H9 (cell line): ENCODE measurements at regions not wholly inside any gene's neighbourhood (a gene's known extent, or its start where the extent isn't known, plus 50 kb on each side); places are given as distances from the start of the nearest gene placed in this dataset.

ENCODE experiments used
- DNase-seq: peaks from one replicate; pipeline ENCODE4 v3.0.0-alpha.2; 2017
- H2AFZ ChIP-seq: one replicate; pipeline ENCODE4 v1.6.1; 2013; ENCODE audit warnings: mild to moderate bottlenecking, low read length, control low read depth, moderate library complexity
- H2AK5ac ChIP-seq: 2 replicates; pipeline ENCODE4 v1.6.1; 2013; ENCODE audit warnings: low read length, control low read depth, mixed read lengths; ENCODE audit not compliant: insufficient read length
- H2BK120ac ChIP-seq: one replicate; pipeline ENCODE4 v1.6.1; 2013; ENCODE audit warnings: low read depth, mild to moderate bottlenecking, low read length, control low read depth, inconsistent platforms; ENCODE audit not compliant: poor library complexity, severe bottlenecking
- H2BK12ac ChIP-seq: 2 replicates; pipeline ENCODE4 v1.6.1; 2013; ENCODE audit warnings: low read length, control low read depth, mixed read lengths, low read depth; ENCODE audit not compliant: insufficient read length
- H2BK15ac ChIP-seq: 2 replicates; pipeline ENCODE4 v1.6.1; 2013; ENCODE audit warnings: low read depth, low read length, control low read depth
- H2BK20ac ChIP-seq: one replicate; pipeline ENCODE4 v1.6.1; 2013; ENCODE audit warnings: low read depth, mild to moderate bottlenecking, low read length, control low read depth, inconsistent platforms; ENCODE audit not compliant: poor library complexity, severe bottlenecking
- H2BK5ac ChIP-seq: 2 replicates; pipeline ENCODE4 v1.6.1; 2013; ENCODE audit warnings: low read length, control low read depth, mixed read lengths; ENCODE audit not compliant: insufficient read length
- H3K14ac ChIP-seq: 2 replicates; pipeline ENCODE4 v1.6.1; 2013; ENCODE audit warnings: low read length, control low read depth; ENCODE audit not compliant: insufficient read depth
- H3K18ac ChIP-seq: 2 replicates; pipeline ENCODE4 v1.6.1; 2013; ENCODE audit warnings: low read depth, mild to moderate bottlenecking, mixed read lengths, low read length, control low read depth; ENCODE audit not compliant: insufficient read length
- H3K23ac ChIP-seq: 2 replicates; pipeline ENCODE4 v1.6.1; 2013; ENCODE audit warnings: low read length, control low read depth, mixed read lengths, low read depth; ENCODE audit not compliant: insufficient read length
- H3K23me2 ChIP-seq: 2 replicates; pipeline ENCODE4 v1.6.1; 2013; ENCODE audit warnings: low read depth, mild to moderate bottlenecking, mixed read lengths, low read length, control low read depth; ENCODE audit not compliant: insufficient read length, poor library complexity, severe bottlenecking
- H3K27ac ChIP-seq: 2 replicates; pipeline ENCODE4 v1.5.1; 2013; ENCODE audit warnings: low read length, control low read depth, mixed read lengths, low read depth; ENCODE audit not compliant: insufficient read length
- H3K27me3 ChIP-seq: 2 replicates; pipeline ENCODE4 v1.6.1; 2013; ENCODE audit warnings: low read length, control low read depth, inconsistent platforms; ENCODE audit not compliant: insufficient read depth
- H3K4ac ChIP-seq: 2 replicates; pipeline ENCODE4 v1.6.1; 2013; ENCODE audit warnings: low read depth, mild to moderate bottlenecking, control low read depth, inconsistent platforms, low read length, moderate library complexity
- H3K4me1 ChIP-seq: 2 replicates; pipeline ENCODE4 v1.6.1; 2013; ENCODE audit warnings: low read length, control low read depth, inconsistent platforms; ENCODE audit not compliant: insufficient read depth
- H3K4me2 ChIP-seq: 2 replicates; pipeline ENCODE4 v1.6.1; 2013; ENCODE audit warnings: low read length, control low read depth, mixed read lengths; ENCODE audit not compliant: insufficient read length, insufficient read depth
- H3K56ac ChIP-seq: 2 replicates; pipeline ENCODE4 v1.6.1; 2013; ENCODE audit warnings: low read depth, mild to moderate bottlenecking, mixed read lengths, low read length, control low read depth; ENCODE audit not compliant: insufficient read length
- H3K79me1 ChIP-seq: 2 replicates; pipeline ENCODE4 v1.6.1; 2013; ENCODE audit warnings: low read depth, mild to moderate bottlenecking, moderate library complexity, low read length, control low read depth, inconsistent platforms; ENCODE audit not compliant: insufficient read depth, poor library complexity, severe bottlenecking
- H3K79me2 ChIP-seq: 2 replicates; pipeline ENCODE4 v1.6.1; 2013; ENCODE audit warnings: low read length, control low read depth, inconsistent platforms; ENCODE audit not compliant: insufficient read depth
- H3K9ac ChIP-seq: 2 replicates; pipeline ENCODE4 v1.6.1; 2013; ENCODE audit warnings: low read length, control low read depth, mixed read lengths; ENCODE audit not compliant: insufficient read length; ENCODE audit errors: extremely low read depth
- H3K9me3 ChIP-seq: one replicate; pipeline ENCODE4 v1.6.1; 2013; ENCODE audit warnings: low read depth, low read length, inconsistent platforms; ENCODE audit not compliant: control insufficient read depth
- H3T11ph ChIP-seq: one replicate; pipeline ENCODE4 v1.6.1; 2013; ENCODE audit warnings: mild to moderate bottlenecking, low read length, control low read depth, inconsistent platforms
- H4K20me1 ChIP-seq: one replicate; pipeline ENCODE4 v1.6.1; 2013; ENCODE audit not compliant: control insufficient read depth, insufficient read length, insufficient read depth
- H4K5ac ChIP-seq: 2 replicates; pipeline ENCODE4 v1.6.1; 2013; ENCODE audit warnings: low read depth, mild to moderate bottlenecking, mixed read lengths, low read length, control low read depth; ENCODE audit not compliant: insufficient read length
- H4K8ac ChIP-seq: replicated peaks from 2 replicates; pipeline ENCODE4 v1.6.1; 2013; ENCODE audit warnings: low read length, control low read depth, mixed read lengths, low read depth; ENCODE audit not compliant: insufficient read length
- H4K91ac ChIP-seq: 2 replicates; pipeline ENCODE4 v1.6.1; 2013; ENCODE audit warnings: low read depth, mild to moderate bottlenecking, moderate library complexity, mixed read lengths, low read length, control low read depth; ENCODE audit not compliant: insufficient read length
- H3K27ac Mint-ChIP-seq, 3 experiments: 2 replicates in 2 of 3; 3 replicates in 1 of 3; pipeline ENCODE4 v1.8.0; 2020 to 2021; ENCODE audit warnings: mixed read lengths in 3 of 3, mild to moderate bottlenecking in 1 of 3, moderate library complexity in 1 of 3
- H3K27me3 Mint-ChIP-seq: 2 replicates; pipeline ENCODE4 v1.8.0; 2021; ENCODE audit warnings: low read depth, mild to moderate bottlenecking, moderate library complexity, mixed read lengths
- H3K36me3 Mint-ChIP-seq, 3 experiments: 2 replicates in 2 of 3; 3 replicates in 1 of 3; pipeline ENCODE4 v1.8.0; 2020 to 2021; ENCODE audit warnings: low read depth in 3 of 3, mixed read lengths in 3 of 3; ENCODE audit not compliant: insufficient read depth in 1 of 3
- H3K4me1 Mint-ChIP-seq, 2 experiments: 2 replicates each; pipeline ENCODE4 v1.8.0; 2020; ENCODE audit warnings: mixed read lengths in 2 of 2
- H3K4me3 Mint-ChIP-seq, 2 experiments: 2 replicates in 1 of 2; 3 replicates in 1 of 2; pipeline ENCODE4 v1.8.0; 2020 to 2021; ENCODE audit warnings: mild to moderate bottlenecking in 2 of 2, mixed read lengths in 2 of 2, moderate library complexity in 1 of 2
- H3K9me3 Mint-ChIP-seq, 2 experiments: 2 replicates in 1 of 2; 3 replicates in 1 of 2; pipeline ENCODE4 v1.8.0; 2020; ENCODE audit warnings: mild to moderate bottlenecking in 2 of 2, mixed read lengths in 2 of 2, moderate library complexity in 1 of 2
- CTCF ChIP-seq: fragments of 200-600 bp; sonication (generic); conservative IDR thresholded peaks from 3 replicates; pipeline ENCODE4 v1.8.0; 2021; ENCODE audit warnings: antibody characterized with exemption, mild to moderate bottlenecking
- WGBS: extraction: QIAGEN DNeasy Blood & Tissue Kit; methylation state at CpG from one replicate; pipeline ENCODE4 v1.1.7; 2013; ENCODE audit warnings: missing lambda C conversion rate, low lambda C conversion rate, mixed read lengths; ENCODE audit not compliant: insufficient read length; ENCODE audit errors: extremely low coverage; 5-methylcytosine and 5-hydroxymethylcytosine counted together

- no peaks in the 10 kb centered on the region for H3K79me2 ChIP-seq
- H2BK12ac ChIP-seq: no peak overlapping the region
- H3K23me2 ChIP-seq: no peaks in the 10 kb centered on the region
- H3K27ac ChIP-seq: no peak overlapping the region
- 0 out of 2 replicates have a peak, but pooled peaks cover 2% of the 10 kb centered on the region for H3K4me1 ChIP-seq
- no peak overlapping the region for H2BK5ac ChIP-seq
- H2BK120ac ChIP-seq: no peak overlapping the region
- H3K23ac ChIP-seq: no peak overlapping the region
- no peak for TF ChIP-seq CTCF
- no peak overlapping the region for H2AK5ac ChIP-seq
- no peak overlapping the region for H3K9ac ChIP-seq
- H4K8ac ChIP-seq: no peak overlapping the region
- WGBS: no CpG with 5 or more reads among the region's 5 CpGs
- no peaks in the 10 kb centered on the region for H3K79me1 ChIP-seq
- H2AFZ ChIP-seq: no peak overlapping the region
- H2BK20ac ChIP-seq: no peak overlapping the region
- no peak overlapping the region for H4K91ac ChIP-seq
- H3K27me3 Mint-ChIP-seq: peaks cover 4% of the 10 kb centered on the region; the same call in 1 of the 2 replicates
- DNase-seq: no peak
- H3T11ph ChIP-seq: no peak overlapping the region
- no peaks in the 10 kb centered on the region for H3K27me3 ChIP-seq
- H3K9me3 Mint-ChIP-seq: no peaks in the 10 kb centered on the region
- H3K36me3 Mint-ChIP-seq: no peaks in the 10 kb centered on the region
- no peak overlapping the region for H3K4me2 ChIP-seq
- H3K4me1 Mint-ChIP-seq: peaks cover 6 to 9% of the 10 kb centered on the region in 2 experiments
- no peak overlapping the region for H3K18ac ChIP-seq
- no peak overlapping the region; the same call in 1 of the 2 replicates for H3K14ac ChIP-seq
- no peak overlapping the region for H3K56ac ChIP-seq
- H3K27ac Mint-ChIP-seq: no peak overlapping the region
- H2BK15ac ChIP-seq: no peak overlapping the region
- no peaks in the 10 kb centered on the region for H4K20me1 ChIP-seq
- no peaks in the 10 kb centered on the region for H3K9me3 ChIP-seq
- no peak overlapping the region for H3K4ac ChIP-seq
- H4K5ac ChIP-seq: no peak overlapping the region
- H3K4me3 Mint-ChIP-seq: no peak overlapping the region
Measured at GRCh38 chr14:22489244-22489545, 99.8 kb downstream of the DAD1 start.
